Progenitor cell of endocrine pancreas (in vitro differentiated cells): ENCODE measurements at regions not wholly inside any gene's neighbourhood (a gene's known extent, or its start where the extent isn't known, plus 50 kb on each side); places are given as distances from the start of the nearest gene placed in this dataset.

ENCODE experiments used
- DNase-seq: peaks from one replicate; pipeline ENCODE4 v3.0.0; 2021; ENCODE audit warnings: low spot score; ENCODE audit not compliant: unreplicated experiment
- H3K27ac Mint-ChIP-seq: 2 replicates; pipeline ENCODE4 v1.8.0; 2021; ENCODE audit warnings: mild to moderate bottlenecking, moderate library complexity, mixed read lengths
- H3K27me3 Mint-ChIP-seq: 2 replicates; pipeline ENCODE4 v1.8.0; 2021; ENCODE audit warnings: mixed read lengths
- H3K36me3 Mint-ChIP-seq: 2 replicates; pipeline ENCODE4 v1.8.0; 2022; ENCODE audit warnings: mixed read lengths; ENCODE audit not compliant: insufficient read depth
- H3K4me1 Mint-ChIP-seq: 2 replicates; pipeline ENCODE4 v1.8.0; 2021; ENCODE audit warnings: low read depth, mixed read lengths
- H3K4me3 Mint-ChIP-seq: 2 replicates; pipeline ENCODE4 v1.8.0; 2021; ENCODE audit warnings: low read depth, mild to moderate bottlenecking, moderate library complexity, mixed read lengths
- H3K9me3 Mint-ChIP-seq: 2 replicates; pipeline ENCODE4 v1.8.0; 2021; ENCODE audit warnings: low read depth, mixed read lengths
- CTCF ChIP-seq: fragments of 200-600 bp; sonication (generic); IDR thresholded peaks from one replicate; pipeline ENCODE4 v1.5.0; 2021; ENCODE audit warnings: antibody characterized with exemption, mild to moderate bottlenecking; ENCODE audit not compliant: unreplicated experiment

DNA sequence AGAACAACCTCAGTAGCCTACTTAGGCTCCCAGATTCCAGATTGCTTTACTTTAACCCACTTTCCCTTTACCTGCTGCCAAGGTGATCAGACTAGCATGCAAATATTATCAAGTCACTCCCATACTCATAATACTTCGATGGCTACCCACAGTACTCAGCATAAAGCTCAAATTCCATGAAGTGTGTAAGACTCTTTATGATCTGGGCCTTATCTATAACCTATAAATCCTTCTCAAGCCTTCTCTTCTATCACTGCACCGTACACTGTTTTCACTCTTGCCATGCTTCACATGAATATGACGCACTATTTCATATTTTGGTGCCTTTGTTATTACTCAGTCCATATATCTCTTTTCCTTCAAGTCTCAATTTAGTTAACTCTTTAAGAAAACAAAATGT lies 135.2 kb upstream of the TARS1 start:
- no peaks in the 10 kb centered on the region for H3K9me3 Mint-ChIP-seq

GRCh38 chr5:33306758-33307157 lies 134.0 kb upstream of the TARS1 start:
- Mint-ChIP-seq H3K36me3 (no peaks in the 10 kb centered on the region), H3K27ac (no peak overlapping the region), H3K9me3 (no peaks in the 10 kb centered on the region), H3K27me3 (no peaks in the 10 kb centered on the region), H3K4me1 (peaks cover 21% of the 10 kb centered on the region), H3K4me3 (no peak overlapping the region)
- no peak for DNase-seq
- no peak for TF ChIP-seq CTCF

More for the DNA sequence above, 135.2 kb upstream of the TARS1 start:
- no peaks in the 10 kb centered on the region for H3K36me3 Mint-ChIP-seq
- H3K27me3 Mint-ChIP-seq, result no peaks in the 10 kb centered on the region
- TF ChIP-seq CTCF, result no peak
- no peak overlapping the region for H3K4me3 Mint-ChIP-seq
- no peak overlapping the region for H3K27ac Mint-ChIP-seq
- H3K4me1 Mint-ChIP-seq, result peaks cover 23% of the 10 kb centered on the region
- DNase-seq, result no peak

GRCh38 chr5:33308586-33308985 lies 132.2 kb upstream of the TARS1 start:
- Mint-ChIP-seq H3K27me3 (no peaks in the 10 kb centered on the region), H3K4me3 (no peak overlapping the region), H3K36me3 (no peaks in the 10 kb centered on the region), H3K9me3 (no peaks in the 10 kb centered on the region), H3K27ac (no peak overlapping the region), H3K4me1 (peaks cover 14% of the 10 kb centered on the region)
- DNase-seq, result no peak
- no peak for TF ChIP-seq CTCF

DNA sequence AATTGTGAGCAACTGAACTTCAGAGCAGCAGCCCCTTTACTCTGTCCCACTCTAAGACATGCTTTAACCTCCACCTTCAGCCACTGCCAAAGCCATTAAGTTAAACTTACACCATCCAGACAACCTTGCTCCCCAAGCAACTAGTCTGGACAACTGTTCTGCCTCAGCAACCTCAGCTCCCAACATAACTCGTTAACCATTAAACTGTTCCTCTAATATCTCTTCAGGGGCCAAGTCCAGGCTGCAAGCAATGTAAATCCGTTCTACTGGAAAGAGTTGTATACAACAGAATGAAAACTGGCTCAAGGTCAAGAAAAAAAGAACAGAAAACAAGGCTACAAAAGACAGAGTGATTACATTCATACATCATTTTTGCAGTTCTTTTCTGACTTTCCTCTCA lies 131.7 kb upstream of the TARS1 start:
- no peaks in the 10 kb centered on the region for H3K9me3 Mint-ChIP-seq
- no peak for DNase-seq
- TF ChIP-seq CTCF, result no peak
- H3K27ac Mint-ChIP-seq, result no peak overlapping the region
- H3K27me3 Mint-ChIP-seq, result no peaks in the 10 kb centered on the region
- no peak overlapping the region for H3K4me3 Mint-ChIP-seq
- H3K4me1 Mint-ChIP-seq, result peaks cover 9% of the 10 kb centered on the region
- no peaks in the 10 kb centered on the region for H3K36me3 Mint-ChIP-seq

- DNase-seq, result no peak
- no peak for TF ChIP-seq CTCF
- H3K27ac Mint-ChIP-seq, result no peak overlapping the region
- H3K4me1 Mint-ChIP-seq, result peaks cover 6% of the 10 kb centered on the region
- H3K27me3 Mint-ChIP-seq, result no peaks in the 10 kb centered on the region
- H3K36me3 Mint-ChIP-seq, result no peaks in the 10 kb centered on the region
- H3K4me3 Mint-ChIP-seq, result no peak overlapping the region
- no peaks in the 10 kb centered on the region for H3K9me3 Mint-ChIP-seq
Observed at GRCh38 chr5:33309536-33310345, 131.0 kb upstream of the TARS1 start.
